ENCODE measurements at regions not wholly inside any gene's neighbourhood (a gene's known extent, or its start where the extent isn't known, plus 50 kb on each side); places are given as distances from the start of the nearest gene placed in this dataset.

GRCh38 chr1:118298397-118298796, 113.4 kb upstream of the SPAG17 start (continued):
- TF ChIP-seq, protein P1, sequence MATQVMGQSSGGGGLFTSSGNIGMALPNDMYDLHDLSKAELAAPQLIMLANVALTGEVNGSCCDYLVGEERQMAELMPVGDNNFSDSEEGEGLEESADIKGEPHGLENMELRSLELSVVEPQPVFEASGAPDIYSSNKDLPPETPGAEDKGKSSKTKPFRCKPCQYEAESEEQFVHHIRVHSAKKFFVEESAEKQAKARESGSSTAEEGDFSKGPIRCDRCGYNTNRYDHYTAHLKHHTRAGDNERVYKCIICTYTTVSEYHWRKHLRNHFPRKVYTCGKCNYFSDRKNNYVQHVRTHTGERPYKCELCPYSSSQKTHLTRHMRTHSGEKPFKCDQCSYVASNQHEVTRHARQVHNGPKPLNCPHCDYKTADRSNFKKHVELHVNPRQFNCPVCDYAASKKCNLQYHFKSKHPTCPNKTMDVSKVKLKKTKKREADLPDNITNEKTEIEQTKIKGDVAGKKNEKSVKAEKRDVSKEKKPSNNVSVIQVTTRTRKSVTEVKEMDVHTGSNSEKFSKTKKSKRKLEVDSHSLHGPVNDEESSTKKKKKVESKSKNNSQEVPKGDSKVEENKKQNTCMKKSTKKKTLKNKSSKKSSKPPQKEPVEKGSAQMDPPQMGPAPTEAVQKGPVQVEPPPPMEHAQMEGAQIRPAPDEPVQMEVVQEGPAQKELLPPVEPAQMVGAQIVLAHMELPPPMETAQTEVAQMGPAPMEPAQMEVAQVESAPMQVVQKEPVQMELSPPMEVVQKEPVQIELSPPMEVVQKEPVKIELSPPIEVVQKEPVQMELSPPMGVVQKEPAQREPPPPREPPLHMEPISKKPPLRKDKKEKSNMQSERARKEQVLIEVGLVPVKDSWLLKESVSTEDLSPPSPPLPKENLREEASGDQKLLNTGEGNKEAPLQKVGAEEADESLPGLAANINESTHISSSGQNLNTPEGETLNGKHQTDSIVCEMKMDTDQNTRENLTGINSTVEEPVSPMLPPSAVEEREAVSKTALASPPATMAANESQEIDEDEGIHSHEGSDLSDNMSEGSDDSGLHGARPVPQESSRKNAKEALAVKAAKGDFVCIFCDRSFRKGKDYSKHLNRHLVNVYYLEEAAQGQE (IDR thresholded peaks at IDR 0.05; ENCODE audit: unreplicated experiment): no peak
- no peak for TF ChIP-seq JUNB (IDR thresholded peaks at IDR 0.05; ENCODE audit: unreplicated experiment)
- TF ChIP-seq ZNF114 (CRISPR knock-in tag; IDR thresholded peaks at IDR 0.05): no peak

DNA sequence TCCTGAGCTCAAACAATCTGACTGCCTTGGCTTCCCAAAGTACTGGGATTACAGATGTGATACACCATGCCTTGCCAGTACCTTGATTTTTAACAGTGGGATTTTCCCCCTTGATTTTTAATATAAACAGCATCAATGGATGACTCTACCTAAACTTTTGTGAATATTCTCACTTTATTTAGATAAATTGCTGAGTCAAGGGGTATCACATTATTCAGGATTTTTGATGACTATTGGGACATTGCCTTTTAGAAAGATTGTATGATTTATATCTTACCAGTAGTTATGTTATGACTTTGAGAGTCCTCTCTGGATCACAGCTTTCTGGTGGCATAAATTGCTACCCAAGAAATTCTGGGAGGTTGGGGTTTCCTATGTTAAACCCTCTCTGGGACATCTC, 112.5 kb upstream of the SPAG17 start:
- Mint-ChIP-seq H3K9me3 (no peaks in the 10 kb centered on the region), H3K4me1 (peaks cover 22% of the 10 kb centered on the region), H3K4me3 (no peak overlapping the region), H3K27ac (no peak overlapping the region), H3K27me3 (ENCODE audit: insufficient read depth, low read depth, poor library complexity) (no peaks in the 10 kb centered on the region), H3K36me3 (ENCODE audit: low read depth) (no peaks in the 10 kb centered on the region)
- DNase-seq (ENCODE audit: low spot score): no peak
- H3K79me2 ChIP-seq (replicated peaks; ENCODE audit: insufficient read depth): no peaks in the 10 kb centered on the region
- no peaks in the 10 kb centered on the region for H3K27me3 ChIP-seq (ENCODE audit: insufficient read depth)
- H3F3A ChIP-seq (replicated peaks; ENCODE audit: low read depth): no peaks in the 10 kb centered on the region
- H2AFZ ChIP-seq: no peak overlapping the region
- peaks cover 23% of the 10 kb centered on the region for H3K4me1 ChIP-seq (ENCODE audit: insufficient read depth)
- H4K20me1 ChIP-seq (replicated peaks; ENCODE audit: insufficient read depth): no peaks in the 10 kb centered on the region
- H3K4me2 ChIP-seq: no peak overlapping the region
- H3K27ac ChIP-seq (ENCODE audit: low read depth): no peak overlapping the region
- no peaks in the 10 kb centered on the region for H3K9me2 ChIP-seq (ENCODE audit: insufficient read depth)
- H3K4me3 ChIP-seq: no peak overlapping the region
- no peak for ATAC-seq
- no peaks in the 10 kb centered on the region for H3K36me3 ChIP-seq (ENCODE audit: insufficient read depth)
- no peak for TF ChIP-seq STAT1 (IDR thresholded peaks at IDR 0.05; ENCODE audit: unreplicated experiment)
- no peak for TF ChIP-seq ZNF331 (CRISPR knock-in tag; IDR thresholded peaks at IDR 0.05; ENCODE audit: low read depth)
- TF ChIP-seq JUNB (IDR thresholded peaks at IDR 0.05; ENCODE audit: unreplicated experiment): no peak
- TF ChIP-seq ZNF114 (CRISPR knock-in tag; IDR thresholded peaks at IDR 0.05): no peak
- TF ChIP-seq, protein P2, sequence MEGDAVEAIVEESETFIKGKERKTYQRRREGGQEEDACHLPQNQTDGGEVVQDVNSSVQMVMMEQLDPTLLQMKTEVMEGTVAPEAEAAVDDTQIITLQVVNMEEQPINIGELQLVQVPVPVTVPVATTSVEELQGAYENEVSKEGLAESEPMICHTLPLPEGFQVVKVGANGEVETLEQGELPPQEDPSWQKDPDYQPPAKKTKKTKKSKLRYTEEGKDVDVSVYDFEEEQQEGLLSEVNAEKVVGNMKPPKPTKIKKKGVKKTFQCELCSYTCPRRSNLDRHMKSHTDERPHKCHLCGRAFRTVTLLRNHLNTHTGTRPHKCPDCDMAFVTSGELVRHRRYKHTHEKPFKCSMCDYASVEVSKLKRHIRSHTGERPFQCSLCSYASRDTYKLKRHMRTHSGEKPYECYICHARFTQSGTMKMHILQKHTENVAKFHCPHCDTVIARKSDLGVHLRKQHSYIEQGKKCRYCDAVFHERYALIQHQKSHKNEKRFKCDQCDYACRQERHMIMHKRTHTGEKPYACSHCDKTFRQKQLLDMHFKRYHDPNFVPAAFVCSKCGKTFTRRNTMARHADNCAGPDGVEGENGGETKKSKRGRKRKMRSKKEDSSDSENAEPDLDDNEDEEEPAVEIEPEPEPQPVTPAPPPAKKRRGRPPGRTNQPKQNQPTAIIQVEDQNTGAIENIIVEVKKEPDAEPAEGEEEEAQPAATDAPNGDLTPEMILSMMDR (conservative IDR thresholded peaks at IDR 0.05; ENCODE audit: low read depth in 2 of 2): no peak
- TF ChIP-seq ZNF462 (CRISPR knock-in tag; IDR thresholded peaks at IDR 0.05): no peak
- TF ChIP-seq CREB1 (CRISPR knock-in tag; IDR thresholded peaks at IDR 0.05; ENCODE audit: low read depth): no peak
- no peak for TF ChIP-seq POLR2AphosphoS5 (IDR thresholded peaks at IDR 0.05; ENCODE audit: low read depth)
- no peak for TF ChIP-seq EZH2phosphoT487 (IDR thresholded peaks at IDR 0.05; ENCODE audit: unreplicated experiment)
- TF ChIP-seq, protein P3, sequence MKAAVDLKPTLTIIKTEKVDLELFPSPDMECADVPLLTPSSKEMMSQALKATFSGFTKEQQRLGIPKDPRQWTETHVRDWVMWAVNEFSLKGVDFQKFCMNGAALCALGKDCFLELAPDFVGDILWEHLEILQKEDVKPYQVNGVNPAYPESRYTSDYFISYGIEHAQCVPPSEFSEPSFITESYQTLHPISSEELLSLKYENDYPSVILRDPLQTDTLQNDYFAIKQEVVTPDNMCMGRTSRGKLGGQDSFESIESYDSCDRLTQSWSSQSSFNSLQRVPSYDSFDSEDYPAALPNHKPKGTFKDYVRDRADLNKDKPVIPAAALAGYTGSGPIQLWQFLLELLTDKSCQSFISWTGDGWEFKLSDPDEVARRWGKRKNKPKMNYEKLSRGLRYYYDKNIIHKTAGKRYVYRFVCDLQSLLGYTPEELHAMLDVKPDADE (IDR thresholded peaks at IDR 0.05): no peak
- TF ChIP-seq EZH2 (IDR thresholded peaks at IDR 0.05; ENCODE audit: low read depth, unreplicated experiment): no peak
